SIG-M5 treated with dmso at 0.1 percent for 504 hours (cell line): ENCODE measurements at regions not wholly inside any gene's neighbourhood (a gene's known extent, or its start where the extent isn't known, plus 50 kb on each side); places are given as distances from the start of the nearest gene placed in this dataset.
A peak's percentile ranks its signal among the peaks of the same experiment; 100 is the strongest.

ENCODE experiments used
- DNase-seq: peaks from one replicate; lab custom pipeline; 2025; ENCODE audit not compliant: unreplicated experiment; lab: John Stamatoyannopoulos, UW

- DNase-seq = peak; percentile 24
These were observed 109.7 kb upstream of the GADL1 start for GRCh38 chr3:31004025-31004678.

GRCh38 chr3:31008994-31009393 is 114.5 kb upstream of the GADL1 start:
- DNase-seq = no peak

GRCh38 chr3:31009881-31010280 is 115.4 kb upstream of the GADL1 start:
- no peak for DNase-seq

GRCh38 chr3:31010491-31010890 is 116.0 kb upstream of the GADL1 start:
- no peak for DNase-seq

- DNase-seq = no peak
These were observed 116.9 kb upstream of the GADL1 start for GRCh38 chr3:31011380-31011779.

GRCh38 chr3:31013090-31013489 is 118.6 kb upstream of the GADL1 start:
- DNase-seq = no peak

- no peak for DNase-seq
These were observed 119.4 kb upstream of the GADL1 start for GRCh38 chr3:31013843-31014242.

- no peak for DNase-seq
These were observed 120.0 kb upstream of the GADL1 start for GRCh38 chr3:31014317-31015040.

GRCh38 chr3:31016196-31016595 is 121.7 kb upstream of the GADL1 start:
- no peak for DNase-seq

GRCh38 chr3:31022716-31023115 is 128.3 kb upstream of the GADL1 start:
- no peak for DNase-seq

- peak; percentile 51 for DNase-seq
These were observed 131.1 kb upstream of the GADL1 start for GRCh38 chr3:31025541-31025940.

GRCh38 chr3:31027191-31027761 is 132.8 kb upstream of the GADL1 start:
- no peak for DNase-seq

- no peak for DNase-seq
These were observed 133.5 kb upstream of the GADL1 start for GRCh38 chr3:31027914-31028313.

- no peak for DNase-seq
These were observed 134.3 kb upstream of the GADL1 start for GRCh38 chr3:31028766-31029165.

- no peak for DNase-seq
These were observed 135.2 kb upstream of the GADL1 start for GRCh38 chr3:31029706-31030105.

- DNase-seq = no peak
These were observed 141.2 kb upstream of the GADL1 start for GRCh38 chr3:31035681-31036080.

- DNase-seq = no peak
These were observed 143.8 kb upstream of the GADL1 start for GRCh38 chr3:31038086-31038739.

GRCh38 chr3:31039145-31039544 is 144.7 kb upstream of the GADL1 start:
- DNase-seq = no peak

GRCh38 chr3:31041161-31041978 is 146.9 kb upstream of the GADL1 start:
- DNase-seq = peak; percentile 21

- peak; percentile 82 for DNase-seq
These were observed 148.8 kb upstream of the GADL1 start for GRCh38 chr3:31043184-31043819.

GRCh38 chr3:31047673-31048072 is 153.2 kb upstream of the GADL1 start:
- no peak for DNase-seq
